ENCODE measurements at regions not wholly inside any gene's neighbourhood (a gene's known extent, or its start where the extent isn't known, plus 50 kb on each side); places are given as distances from the start of the nearest gene placed in this dataset.

GRCh38 chr20:51216850-51217249 is 193.9 kb upstream of the KCNG1 start:
- DNase-seq: no peak

- no peak for DNase-seq
These were observed 189.9 kb upstream of the KCNG1 start for GRCh38 chr20:51212816-51213215.

- DNase-seq: no peak
These were observed 188.3 kb upstream of the KCNG1 start for GRCh38 chr20:51211191-51211590.

GRCh38 chr20:51210084-51210483 is 187.2 kb upstream of the KCNG1 start:
- DNase-seq: no peak

- no peak for DNase-seq
These were observed 185.3 kb upstream of the KCNG1 start for GRCh38 chr20:51208162-51208561.

GRCh38 chr20:51206032-51206662 is 183.2 kb upstream of the KCNG1 start:
- DNase-seq: no peak

- no peak for DNase-seq
These were observed 181.9 kb upstream of the KCNG1 start for GRCh38 chr20:51204794-51205193.

- DNase-seq: no peak
These were observed 181.3 kb upstream of the KCNG1 start for GRCh38 chr20:51204051-51204715.

GRCh38 chr20:51202304-51202703 is 179.4 kb upstream of the KCNG1 start:
- DNase-seq: no peak

GRCh38 chr20:51199920-51200319 is 177.0 kb upstream of the KCNG1 start:
- DNase-seq: no peak

- DNase-seq: no peak
These were observed 176.1 kb upstream of the KCNG1 start for GRCh38 chr20:51198876-51199523.

GRCh38 chr20:51198238-51198637 is 175.3 kb upstream of the KCNG1 start:
- no peak for DNase-seq

- DNase-seq: no peak
These were observed 174.2 kb upstream of the KCNG1 start for GRCh38 chr20:51196991-51197651.

- no peak for DNase-seq
These were observed 173.1 kb upstream of the KCNG1 start for GRCh38 chr20:51195990-51196389.

- peak; percentile 8 for DNase-seq
These were observed 172.6 kb upstream of the KCNG1 start for GRCh38 chr20:51195419-51195901.

- DNase-seq: no peak
These were observed 170.3 kb upstream of the KCNG1 start for GRCh38 chr20:51193066-51193772.

- DNase-seq: no peak
These were observed 167.9 kb upstream of the KCNG1 start for GRCh38 chr20:51190783-51191180.

- no peak for DNase-seq
These were observed 167.2 kb upstream of the KCNG1 start for GRCh38 chr20:51189814-51190782.

GRCh38 chr20:51188941-51189340 is 166.0 kb upstream of the KCNG1 start:
- DNase-seq: no peak

GRCh38 chr20:51187261-51187660 is 164.4 kb upstream of the KCNG1 start:
- no peak for DNase-seq

- DNase-seq: no peak
These were observed 163.0 kb upstream of the KCNG1 start for GRCh38 chr20:51185861-51186260.

GRCh38 chr20:51185277-51185676 is 162.4 kb upstream of the KCNG1 start:
- DNase-seq: no peak
